OCI-M2 (cell line): ENCODE measurements at regions not wholly inside any gene's neighbourhood (a gene's known extent, or its start where the extent isn't known, plus 50 kb on each side); places are given as distances from the start of the nearest gene placed in this dataset.

Experiments used
- DNase-seq: peaks from one replicate; lab custom pipeline; 2025; ENCODE audit not compliant: unreplicated experiment; lab: John Stamatoyannopoulos, UW

- no peak for DNase-seq
These were observed 252.1 kb upstream of the NAV3 start for GRCh38 chr12:77578466-77579220.

GRCh38 chr12:77577791-77578190 lies 252.9 kb upstream of the NAV3 start:
- DNase-seq = no peak

- no peak for DNase-seq
These were observed 255.2 kb upstream of the NAV3 start for GRCh38 chr12:77575376-77575919.

GRCh38 chr12:77572371-77572770 lies 258.3 kb upstream of the NAV3 start:
- no peak for DNase-seq

- no peak for DNase-seq
These were observed 258.9 kb upstream of the NAV3 start for GRCh38 chr12:77571768-77572167.

- no peak for DNase-seq
These were observed 259.6 kb upstream of the NAV3 start for GRCh38 chr12:77571127-77571526.

GRCh38 chr12:77569876-77570275 lies 260.8 kb upstream of the NAV3 start:
- DNase-seq = no peak

GRCh38 chr12:77560714-77561113 lies 270.0 kb upstream of the NAV3 start:
- no peak for DNase-seq

GRCh38 chr12:77559400-77560074 lies 271.2 kb upstream of the NAV3 start:
- no peak for DNase-seq

- DNase-seq = no peak
These were observed 275.6 kb upstream of the NAV3 start for GRCh38 chr12:77555074-77555473.

- no peak for DNase-seq
These were observed 276.6 kb upstream of the NAV3 start for GRCh38 chr12:77553976-77554619.

GRCh38 chr12:77549383-77550128 lies 281.1 kb upstream of the NAV3 start:
- no peak for DNase-seq

GRCh38 chr12:77548797-77549196 lies 281.9 kb upstream of the NAV3 start:
- DNase-seq = no peak

- DNase-seq = no peak
These were observed 290.6 kb upstream of the NAV3 start for GRCh38 chr12:77540097-77540496.

- no peak for DNase-seq
These were observed 293.0 kb upstream of the NAV3 start for GRCh38 chr12:77537663-77538062.

GRCh38 chr12:77535734-77536133 lies 295.0 kb upstream of the NAV3 start:
- DNase-seq = no peak

GRCh38 chr12:77531912-77532311 lies 298.8 kb upstream of the NAV3 start:
- DNase-seq = no peak

GRCh38 chr12:77522247-77522646 lies 308.4 kb upstream of the NAV3 start:
- no peak for DNase-seq

- DNase-seq = no peak
These were observed 309.1 kb upstream of the NAV3 start for GRCh38 chr12:77521508-77522115.

- no peak for DNase-seq
These were observed 316.2 kb upstream of the NAV3 start for GRCh38 chr12:77514511-77514910.

- no peak for DNase-seq
These were observed 319.7 kb upstream of the NAV3 start for GRCh38 chr12:77510985-77511384.
